ENCODE measurements at regions not wholly inside any gene's neighbourhood (a gene's known extent, or its start where the extent isn't known, plus 50 kb on each side); places are given as distances from the start of the nearest gene placed in this dataset.

DNA sequence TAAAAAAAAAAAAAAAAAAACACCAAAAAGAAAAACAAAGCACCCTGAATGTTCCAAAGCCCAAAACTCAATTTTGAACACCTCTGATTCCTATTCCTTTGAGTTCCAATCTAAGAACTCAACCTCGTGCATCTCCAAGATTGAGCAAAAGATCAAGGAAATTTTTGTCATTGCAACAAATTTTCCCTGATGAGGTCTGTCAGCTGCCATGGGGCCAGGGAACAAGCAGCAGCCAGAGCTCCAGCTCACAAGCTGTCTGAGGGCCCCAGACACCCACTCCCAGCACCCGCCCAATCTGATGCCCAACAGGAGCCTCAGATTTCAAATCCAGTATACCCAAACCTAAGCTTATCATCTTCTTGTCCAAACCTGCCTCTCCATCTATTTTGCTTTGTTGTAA is 87.6 kb upstream of the ACP3 start:
- Mint-ChIP-seq H3K27ac (ENCODE audit: unreplicated experiment) (no peak overlapping the region), H3K4me3 (ENCODE audit: unreplicated experiment) (no peak overlapping the region), H3K36me3 (ENCODE audit: insufficient read depth, unreplicated experiment) (peaks cover 12% of the 10 kb centered on the region), H3K4me1 (ENCODE audit: low read depth, unreplicated experiment) (no peaks in the 10 kb centered on the region), H3K9me3 (ENCODE audit: unreplicated experiment) (no peaks in the 10 kb centered on the region), H3K27me3 (ENCODE audit: insufficient read depth, unreplicated experiment) (peaks cover 9% of the 10 kb centered on the region)
- no TSS peak for BruUV-seq (replicated peaks)
- no peak overlapping the region for H3K4me3 ChIP-seq (ENCODE audit: low read depth, low read length)
- ChIA-PET POLR2A (no interaction called here), CTCF (no interaction called here)
- H3K9me3 ChIP-seq = no peaks in the 10 kb centered on the region
- TF ChIP-seq, protein P1, sequence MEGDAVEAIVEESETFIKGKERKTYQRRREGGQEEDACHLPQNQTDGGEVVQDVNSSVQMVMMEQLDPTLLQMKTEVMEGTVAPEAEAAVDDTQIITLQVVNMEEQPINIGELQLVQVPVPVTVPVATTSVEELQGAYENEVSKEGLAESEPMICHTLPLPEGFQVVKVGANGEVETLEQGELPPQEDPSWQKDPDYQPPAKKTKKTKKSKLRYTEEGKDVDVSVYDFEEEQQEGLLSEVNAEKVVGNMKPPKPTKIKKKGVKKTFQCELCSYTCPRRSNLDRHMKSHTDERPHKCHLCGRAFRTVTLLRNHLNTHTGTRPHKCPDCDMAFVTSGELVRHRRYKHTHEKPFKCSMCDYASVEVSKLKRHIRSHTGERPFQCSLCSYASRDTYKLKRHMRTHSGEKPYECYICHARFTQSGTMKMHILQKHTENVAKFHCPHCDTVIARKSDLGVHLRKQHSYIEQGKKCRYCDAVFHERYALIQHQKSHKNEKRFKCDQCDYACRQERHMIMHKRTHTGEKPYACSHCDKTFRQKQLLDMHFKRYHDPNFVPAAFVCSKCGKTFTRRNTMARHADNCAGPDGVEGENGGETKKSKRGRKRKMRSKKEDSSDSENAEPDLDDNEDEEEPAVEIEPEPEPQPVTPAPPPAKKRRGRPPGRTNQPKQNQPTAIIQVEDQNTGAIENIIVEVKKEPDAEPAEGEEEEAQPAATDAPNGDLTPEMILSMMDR (IDR thresholded peaks at IDR 0.05; ENCODE audit: insufficient read depth in 1 of 2, low read depth in 1 of 2, low read length in 1 of 2, severe bottlenecking in 1 of 2, unreplicated experiment in 1 of 2) = no peak
- no peaks in the 10 kb centered on the region for H3K36me3 ChIP-seq (ENCODE audit: control insufficient read depth, insufficient read depth, low read length)
- no peak for DNase-seq
- H3K27me3 ChIP-seq (replicated peaks; ENCODE audit: control insufficient read depth, insufficient read depth, low read length) = no peaks in the 10 kb centered on the region
- intact Hi-C loops (cut with micrococcal nuclease; ENCODE audit: unreplicated experiment) = no loop called here
- no peaks in the 10 kb centered on the region for H3K4me1 ChIP-seq

DNA sequence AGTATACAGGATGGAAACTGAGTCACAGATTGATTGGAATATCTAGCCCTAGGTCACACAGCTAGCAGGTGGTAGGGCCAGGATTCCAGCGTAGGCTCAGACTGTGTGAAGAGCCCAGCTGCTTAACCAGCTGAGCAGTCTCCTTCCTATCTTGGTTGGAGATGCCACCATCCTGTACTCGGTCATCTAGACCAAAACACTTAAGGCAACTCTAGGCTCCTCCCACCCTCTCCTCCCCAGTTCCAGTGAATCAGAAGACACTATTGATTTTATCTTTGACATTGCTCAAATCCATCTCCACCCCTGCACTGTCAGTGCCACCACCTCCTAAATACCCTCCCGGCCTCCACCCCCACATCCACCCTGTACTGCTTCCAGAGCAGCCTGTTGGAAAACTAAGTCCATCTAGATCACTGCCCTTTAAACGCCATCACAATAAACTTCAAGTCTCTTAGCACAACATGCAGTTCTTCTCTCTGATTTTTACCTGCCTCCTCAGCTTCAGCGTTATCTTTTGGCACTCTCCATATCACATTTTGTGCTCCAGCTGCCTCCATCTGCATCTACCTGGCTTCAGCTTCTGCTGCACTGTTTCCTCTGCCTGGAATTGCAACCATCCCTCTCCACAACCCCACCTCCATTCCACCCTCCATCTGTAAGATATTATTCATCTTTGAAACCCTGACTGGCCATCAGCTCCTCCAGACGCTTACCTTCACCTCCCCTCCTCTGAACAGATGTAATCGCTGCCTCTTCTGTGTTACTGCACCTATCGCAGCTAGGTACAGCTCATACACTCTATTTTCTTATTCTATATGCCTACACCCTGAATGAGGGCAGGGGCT is 86.8 kb upstream of the ACP3 start:
- CTCF ChIA-PET = no interaction called here
- H3K4me3 ChIP-seq (ENCODE audit: low read depth, low read length) = no peak overlapping the region
- H3K4me1 ChIP-seq = no peaks in the 10 kb centered on the region
- Mint-ChIP-seq H3K9me3 (ENCODE audit: unreplicated experiment) (no peaks in the 10 kb centered on the region), H3K27me3 (ENCODE audit: insufficient read depth, unreplicated experiment) (peaks cover 9% of the 10 kb centered on the region), H3K4me1 (ENCODE audit: low read depth, unreplicated experiment) (no peaks in the 10 kb centered on the region), H3K27ac (ENCODE audit: unreplicated experiment) (no peak overlapping the region), H3K36me3 (ENCODE audit: insufficient read depth, unreplicated experiment) (peaks cover 12% of the 10 kb centered on the region), H3K4me3 (ENCODE audit: unreplicated experiment) (no peak overlapping the region)
- H3K27me3 ChIP-seq (replicated peaks; ENCODE audit: control insufficient read depth, insufficient read depth, low read length) = no peaks in the 10 kb centered on the region
- TF ChIP-seq, protein P1 (IDR thresholded peaks at IDR 0.05; ENCODE audit: insufficient read depth in 1 of 2, low read depth in 1 of 2, low read length in 1 of 2, severe bottlenecking in 1 of 2, unreplicated experiment in 1 of 2) = no peak
- no peak for DNase-seq
- no peaks in the 10 kb centered on the region for H3K9me3 ChIP-seq
- POLR2A ChIA-PET = no interaction called here
- intact Hi-C loops (cut with micrococcal nuclease; ENCODE audit: unreplicated experiment) = no loop called here
- no TSS peak for BruUV-seq (replicated peaks)
- H3K36me3 ChIP-seq (ENCODE audit: control insufficient read depth, insufficient read depth, low read length) = no peaks in the 10 kb centered on the region

DNA sequence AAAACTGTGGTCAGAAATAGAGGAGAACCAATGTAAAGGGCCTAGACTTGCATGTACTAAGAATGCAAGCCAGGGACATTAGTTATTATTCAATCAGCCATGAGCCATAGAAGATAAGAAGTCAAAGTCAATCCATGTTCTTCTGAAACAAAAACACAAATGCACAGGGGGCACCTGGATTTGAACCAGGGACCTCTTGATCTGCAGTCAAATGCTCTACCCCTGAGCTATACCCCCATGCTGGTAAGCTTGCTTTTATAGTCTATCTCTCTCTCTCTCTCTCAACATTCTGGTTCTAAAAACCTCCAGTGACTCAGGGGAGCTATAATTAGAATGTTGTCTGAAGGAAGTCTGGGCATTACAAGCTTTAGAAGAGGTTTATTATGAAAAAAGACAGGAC is 85.6 kb upstream of the ACP3 start:
- Mint-ChIP-seq H3K27ac (ENCODE audit: unreplicated experiment) (no peak overlapping the region), H3K36me3 (ENCODE audit: insufficient read depth, unreplicated experiment) (peaks cover 12% of the 10 kb centered on the region), H3K27me3 (ENCODE audit: insufficient read depth, unreplicated experiment) (peaks cover 9% of the 10 kb centered on the region), H3K4me3 (ENCODE audit: unreplicated experiment) (no peak overlapping the region), H3K4me1 (ENCODE audit: low read depth, unreplicated experiment) (no peaks in the 10 kb centered on the region), H3K9me3 (ENCODE audit: unreplicated experiment) (no peaks in the 10 kb centered on the region)
- no TSS peak for BruUV-seq (replicated peaks)
- CTCF ChIA-PET = no interaction called here
- H3K4me3 ChIP-seq (ENCODE audit: low read depth, low read length) = no peak overlapping the region
- no peaks in the 10 kb centered on the region for H3K9me3 ChIP-seq
- POLR2A ChIA-PET = no interaction called here
- no peaks in the 10 kb centered on the region for H3K4me1 ChIP-seq
- no peaks in the 10 kb centered on the region for H3K27me3 ChIP-seq (replicated peaks; ENCODE audit: control insufficient read depth, insufficient read depth, low read length)
- TF ChIP-seq, protein P1 (IDR thresholded peaks at IDR 0.05; ENCODE audit: insufficient read depth in 1 of 2, low read depth in 1 of 2, low read length in 1 of 2, severe bottlenecking in 1 of 2, unreplicated experiment in 1 of 2) = no peak
- no peak for DNase-seq
- intact Hi-C loops (cut with micrococcal nuclease; ENCODE audit: unreplicated experiment) = no loop called here
- no peaks in the 10 kb centered on the region for H3K36me3 ChIP-seq (ENCODE audit: control insufficient read depth, insufficient read depth, low read length)
